Liver (tissue), 3 donors: ENCODE measurements at regions not wholly inside any gene's neighbourhood (a gene's known extent, or its start where the extent isn't known, plus 50 kb on each side); places are given as distances from the start of the nearest gene placed in this dataset.

ENCODE experiments used
- FOXA1 ChIP-seq: IDR thresholded peaks from 2 replicates; pipeline ENCODE4 v1.6.1; 2016; ENCODE audit warnings: antibody characterized with exemption
- GABPA ChIP-seq, 2 donors: IDR thresholded peaks in 1 of 2; conservative IDR thresholded peaks in 1 of 2; 2 replicates each; pipeline ENCODE4 v1.6.1; 2016; ENCODE audit warnings: antibody characterized with exemption in 2 of 2, mild to moderate bottlenecking in 1 of 2, moderate library complexity in 1 of 2
- JUND ChIP-seq, 2 donors: IDR thresholded peaks; 2 replicates each; pipeline ENCODE4 v1.6.1; 2016; ENCODE audit warnings: antibody characterized with exemption in 2 of 2
- MAX ChIP-seq: IDR thresholded peaks from 2 replicates; pipeline ENCODE4 v1.6.1; 2016; ENCODE audit warnings: antibody characterized with exemption
- RAD21 ChIP-seq, 2 donors: IDR thresholded peaks; 2 replicates each; pipeline ENCODE4 v1.6.1; 2016; ENCODE audit warnings: antibody characterized with exemption in 2 of 2, mild to moderate bottlenecking in 2 of 2
- RXRA ChIP-seq, 2 donors: IDR thresholded peaks; 2 replicates each; pipeline ENCODE4 v1.6.1; 2017 to 2018; ENCODE audit warnings: antibody characterized with exemption in 2 of 2, mild to moderate bottlenecking in 1 of 2
- SP1 ChIP-seq: IDR thresholded peaks from 2 replicates; pipeline ENCODE4 v1.6.1; 2018; ENCODE audit warnings: antibody characterized with exemption, mild to moderate bottlenecking
- TAF1 ChIP-seq: conservative IDR thresholded peaks from 2 replicates; pipeline ENCODE4 v1.6.1; 2016; ENCODE audit warnings: antibody characterized with exemption, mild to moderate bottlenecking
- YY1 ChIP-seq: IDR thresholded peaks from 2 replicates; pipeline ENCODE4 v1.6.1; 2016; ENCODE audit warnings: antibody characterized with exemption, mild to moderate bottlenecking
- TF ChIP-seq, protein P1 (sequence below): fragments of 150-350 bp; IDR thresholded peaks from 2 replicates; pipeline ENCODE4 v1.5.1; 2017; ENCODE audit warnings: improper control_type of control experiment, low read depth, low read length; ENCODE audit not compliant: missing input control
- TF ChIP-seq, protein P2 (sequence below): IDR thresholded peaks from 2 replicates; pipeline ENCODE4 v1.6.1; 2016; ENCODE audit warnings: antibody characterized with exemption, mild to moderate bottlenecking
- TF ChIP-seq, protein P3 (sequence below): IDR thresholded peaks from 2 replicates; pipeline ENCODE4 v1.6.1; 2016; ENCODE audit warnings: antibody characterized with exemption
- donor health status: healthy.
- donor health status: healthy.

DNA sequence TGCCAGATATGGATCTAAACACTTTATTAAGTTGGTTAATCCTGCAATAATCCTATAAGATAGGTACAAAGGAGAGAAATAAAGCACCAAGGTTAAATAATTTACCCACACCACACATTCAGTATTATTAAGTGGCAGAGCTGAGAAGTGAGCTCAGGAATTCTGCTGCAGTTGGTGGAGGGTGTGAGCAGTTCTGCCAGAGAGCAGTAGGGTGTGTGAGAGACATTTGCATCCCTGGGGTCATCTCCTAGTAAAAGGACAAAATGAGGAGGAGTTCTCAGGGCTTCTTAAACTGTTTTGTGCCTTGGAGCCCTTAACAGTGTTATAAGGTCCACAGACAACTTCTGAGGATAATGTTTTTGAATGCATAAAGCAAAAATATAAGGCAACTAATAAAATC is 484.5 kb downstream of the TAFA4 start:
- TF ChIP-seq, protein P1, sequence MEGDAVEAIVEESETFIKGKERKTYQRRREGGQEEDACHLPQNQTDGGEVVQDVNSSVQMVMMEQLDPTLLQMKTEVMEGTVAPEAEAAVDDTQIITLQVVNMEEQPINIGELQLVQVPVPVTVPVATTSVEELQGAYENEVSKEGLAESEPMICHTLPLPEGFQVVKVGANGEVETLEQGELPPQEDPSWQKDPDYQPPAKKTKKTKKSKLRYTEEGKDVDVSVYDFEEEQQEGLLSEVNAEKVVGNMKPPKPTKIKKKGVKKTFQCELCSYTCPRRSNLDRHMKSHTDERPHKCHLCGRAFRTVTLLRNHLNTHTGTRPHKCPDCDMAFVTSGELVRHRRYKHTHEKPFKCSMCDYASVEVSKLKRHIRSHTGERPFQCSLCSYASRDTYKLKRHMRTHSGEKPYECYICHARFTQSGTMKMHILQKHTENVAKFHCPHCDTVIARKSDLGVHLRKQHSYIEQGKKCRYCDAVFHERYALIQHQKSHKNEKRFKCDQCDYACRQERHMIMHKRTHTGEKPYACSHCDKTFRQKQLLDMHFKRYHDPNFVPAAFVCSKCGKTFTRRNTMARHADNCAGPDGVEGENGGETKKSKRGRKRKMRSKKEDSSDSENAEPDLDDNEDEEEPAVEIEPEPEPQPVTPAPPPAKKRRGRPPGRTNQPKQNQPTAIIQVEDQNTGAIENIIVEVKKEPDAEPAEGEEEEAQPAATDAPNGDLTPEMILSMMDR, result no peak
- TF ChIP-seq GABPA (IDR thresholded peaks at IDR 0.05 in 1 of 2, conservative IDR thresholded peaks at IDR 0.05 in 1 of 2) (no peak), JUND (IDR thresholded peaks at IDR 0.05) (no peak), FOXA1 (no peak), MAX (no peak), TAF1 (no peak), RAD21 (IDR thresholded peaks at IDR 0.05) (no peak), SP1 (no peak), YY1 (no peak), RXRA (IDR thresholded peaks at IDR 0.05) (no peak)
- TF ChIP-seq, protein P2, sequence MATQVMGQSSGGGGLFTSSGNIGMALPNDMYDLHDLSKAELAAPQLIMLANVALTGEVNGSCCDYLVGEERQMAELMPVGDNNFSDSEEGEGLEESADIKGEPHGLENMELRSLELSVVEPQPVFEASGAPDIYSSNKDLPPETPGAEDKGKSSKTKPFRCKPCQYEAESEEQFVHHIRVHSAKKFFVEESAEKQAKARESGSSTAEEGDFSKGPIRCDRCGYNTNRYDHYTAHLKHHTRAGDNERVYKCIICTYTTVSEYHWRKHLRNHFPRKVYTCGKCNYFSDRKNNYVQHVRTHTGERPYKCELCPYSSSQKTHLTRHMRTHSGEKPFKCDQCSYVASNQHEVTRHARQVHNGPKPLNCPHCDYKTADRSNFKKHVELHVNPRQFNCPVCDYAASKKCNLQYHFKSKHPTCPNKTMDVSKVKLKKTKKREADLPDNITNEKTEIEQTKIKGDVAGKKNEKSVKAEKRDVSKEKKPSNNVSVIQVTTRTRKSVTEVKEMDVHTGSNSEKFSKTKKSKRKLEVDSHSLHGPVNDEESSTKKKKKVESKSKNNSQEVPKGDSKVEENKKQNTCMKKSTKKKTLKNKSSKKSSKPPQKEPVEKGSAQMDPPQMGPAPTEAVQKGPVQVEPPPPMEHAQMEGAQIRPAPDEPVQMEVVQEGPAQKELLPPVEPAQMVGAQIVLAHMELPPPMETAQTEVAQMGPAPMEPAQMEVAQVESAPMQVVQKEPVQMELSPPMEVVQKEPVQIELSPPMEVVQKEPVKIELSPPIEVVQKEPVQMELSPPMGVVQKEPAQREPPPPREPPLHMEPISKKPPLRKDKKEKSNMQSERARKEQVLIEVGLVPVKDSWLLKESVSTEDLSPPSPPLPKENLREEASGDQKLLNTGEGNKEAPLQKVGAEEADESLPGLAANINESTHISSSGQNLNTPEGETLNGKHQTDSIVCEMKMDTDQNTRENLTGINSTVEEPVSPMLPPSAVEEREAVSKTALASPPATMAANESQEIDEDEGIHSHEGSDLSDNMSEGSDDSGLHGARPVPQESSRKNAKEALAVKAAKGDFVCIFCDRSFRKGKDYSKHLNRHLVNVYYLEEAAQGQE, result no peak
- TF ChIP-seq, protein P3, sequence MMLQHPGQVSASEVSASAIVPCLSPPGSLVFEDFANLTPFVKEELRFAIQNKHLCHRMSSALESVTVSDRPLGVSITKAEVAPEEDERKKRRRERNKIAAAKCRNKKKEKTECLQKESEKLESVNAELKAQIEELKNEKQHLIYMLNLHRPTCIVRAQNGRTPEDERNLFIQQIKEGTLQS, result no peak
